Brain microvascular endothelial cell (primary cell): ENCODE measurements at regions not wholly inside any gene's neighbourhood (a gene's known extent, or its start where the extent isn't known, plus 50 kb on each side); places are given as distances from the start of the nearest gene placed in this dataset.

ENCODE experiments used
- DNase-seq: peaks from one replicate; pipeline ENCODE4 v3.0.0-alpha.2; 2020
- H3K27ac ChIP-seq: fragments of 250-450 bp; sonication (Bioruptor Pico); 2 replicates; pipeline ENCODE4 v1.5.1; 2020; ENCODE audit warnings: mild to moderate bottlenecking, moderate library complexity
- H3K27me3 ChIP-seq: fragments of 250-450 bp; sonication (Bioruptor Pico); replicated peaks from 2 replicates; pipeline ENCODE4 v1.5.1; 2020; ENCODE audit warnings: mild to moderate bottlenecking
- H3K36me3 ChIP-seq: fragments of 250-450 bp; sonication (Bioruptor Pico); replicated peaks from 2 replicates; pipeline ENCODE4 v1.5.1; 2020; ENCODE audit warnings: mild to moderate bottlenecking
- H3K4me3 ChIP-seq: 2 replicates; pipeline ENCODE4 v1.5.1; 2011; ENCODE audit warnings: low read depth, mild to moderate bottlenecking, control low read depth, low read length, moderate library complexity
- in situ Hi-C: cut with HindIII; loops from 2 replicates; pipeline ENCODE4 v1.10.0; 2017; ENCODE audit warnings: low sequenced_read_pairs, low pct_ligation_motif_present
- TF ChIP-seq, protein P1 (sequence below): IDR thresholded peaks from 2 replicates; pipeline ENCODE4 v1.5.1; 2011; ENCODE audit warnings: low read depth, mild to moderate bottlenecking, moderate library complexity, low read length, control low read depth, inconsistent platforms; ENCODE audit errors: missing control alignments

DNA sequence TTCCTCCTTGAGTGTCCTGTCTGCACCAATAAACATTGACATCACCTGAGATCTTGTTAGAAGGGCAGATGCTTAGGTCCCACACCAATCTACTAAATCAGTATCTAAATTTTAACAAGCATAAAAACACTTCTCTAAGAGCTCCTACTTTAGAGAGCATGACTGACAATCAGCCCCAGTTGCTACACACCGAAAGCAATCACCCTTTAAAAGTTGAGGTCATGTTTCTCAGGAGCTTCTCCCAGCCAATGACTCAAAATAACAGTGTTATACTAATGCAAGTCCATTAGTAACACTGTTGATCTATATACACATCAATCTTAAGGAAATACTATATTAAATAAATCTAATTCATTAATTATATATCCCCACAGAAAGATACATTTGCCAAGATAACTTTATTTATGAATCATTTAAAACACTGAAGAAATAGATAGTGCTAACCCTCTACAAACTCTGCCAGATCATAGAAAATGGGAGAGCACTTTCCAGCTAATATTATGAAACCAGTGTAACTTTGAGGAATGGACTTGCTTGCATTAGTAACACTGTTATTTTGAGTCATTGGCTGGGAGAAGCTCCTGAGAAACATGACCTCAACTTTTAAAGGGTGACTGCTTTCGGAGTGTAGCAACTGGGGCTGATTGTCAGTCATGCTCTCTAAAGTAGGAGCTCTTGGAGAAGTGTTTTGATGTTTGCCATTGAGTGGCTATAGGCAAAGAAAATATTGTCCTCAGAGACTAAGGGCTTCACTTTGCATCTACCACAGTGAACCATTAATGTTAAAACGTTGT, 109.8 kb upstream of the HDX start:
- Histone ChIP-seq H3K36me3 (no peaks in the 10 kb centered on the region), H3K27me3 (no peaks in the 10 kb centered on the region), H3K4me3 (no peak overlapping the region), H3K27ac (no peak overlapping the region)
- no peak for DNase-seq
- in situ Hi-C loops = no loop called here
- TF ChIP-seq, protein P1, sequence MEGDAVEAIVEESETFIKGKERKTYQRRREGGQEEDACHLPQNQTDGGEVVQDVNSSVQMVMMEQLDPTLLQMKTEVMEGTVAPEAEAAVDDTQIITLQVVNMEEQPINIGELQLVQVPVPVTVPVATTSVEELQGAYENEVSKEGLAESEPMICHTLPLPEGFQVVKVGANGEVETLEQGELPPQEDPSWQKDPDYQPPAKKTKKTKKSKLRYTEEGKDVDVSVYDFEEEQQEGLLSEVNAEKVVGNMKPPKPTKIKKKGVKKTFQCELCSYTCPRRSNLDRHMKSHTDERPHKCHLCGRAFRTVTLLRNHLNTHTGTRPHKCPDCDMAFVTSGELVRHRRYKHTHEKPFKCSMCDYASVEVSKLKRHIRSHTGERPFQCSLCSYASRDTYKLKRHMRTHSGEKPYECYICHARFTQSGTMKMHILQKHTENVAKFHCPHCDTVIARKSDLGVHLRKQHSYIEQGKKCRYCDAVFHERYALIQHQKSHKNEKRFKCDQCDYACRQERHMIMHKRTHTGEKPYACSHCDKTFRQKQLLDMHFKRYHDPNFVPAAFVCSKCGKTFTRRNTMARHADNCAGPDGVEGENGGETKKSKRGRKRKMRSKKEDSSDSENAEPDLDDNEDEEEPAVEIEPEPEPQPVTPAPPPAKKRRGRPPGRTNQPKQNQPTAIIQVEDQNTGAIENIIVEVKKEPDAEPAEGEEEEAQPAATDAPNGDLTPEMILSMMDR = no peak

DNA sequence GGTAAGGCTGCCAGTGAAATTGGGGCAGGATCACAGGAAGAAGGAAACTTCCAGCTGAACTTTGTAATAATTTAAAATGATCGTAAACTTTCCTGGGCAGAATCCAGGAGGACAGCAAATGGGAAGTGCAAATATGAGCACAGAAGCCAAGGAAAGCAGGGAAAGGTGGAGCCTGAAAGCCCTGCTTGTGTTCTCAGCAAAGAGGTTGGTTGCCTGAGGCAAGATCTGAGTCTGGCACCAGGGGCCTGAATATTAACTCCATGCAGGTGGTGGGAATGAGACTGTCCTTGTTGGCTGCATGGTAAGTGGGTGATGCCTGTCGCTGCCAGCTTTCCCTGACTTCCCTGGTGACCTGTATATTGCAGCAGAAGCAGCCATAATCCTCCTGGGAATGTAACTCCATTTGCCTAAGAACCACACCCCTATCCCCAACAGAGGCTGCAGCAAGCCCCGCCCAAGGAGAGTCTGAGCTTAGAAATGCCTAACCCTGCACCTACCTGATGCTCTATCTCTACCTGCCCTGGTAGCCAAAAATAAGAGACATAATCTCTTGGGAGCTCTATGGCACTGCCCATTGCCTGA, 132.0 kb upstream of the HDX start:
- H3K27me3 ChIP-seq = no peaks in the 10 kb centered on the region
- in situ Hi-C loops = no loop called here

DNA sequence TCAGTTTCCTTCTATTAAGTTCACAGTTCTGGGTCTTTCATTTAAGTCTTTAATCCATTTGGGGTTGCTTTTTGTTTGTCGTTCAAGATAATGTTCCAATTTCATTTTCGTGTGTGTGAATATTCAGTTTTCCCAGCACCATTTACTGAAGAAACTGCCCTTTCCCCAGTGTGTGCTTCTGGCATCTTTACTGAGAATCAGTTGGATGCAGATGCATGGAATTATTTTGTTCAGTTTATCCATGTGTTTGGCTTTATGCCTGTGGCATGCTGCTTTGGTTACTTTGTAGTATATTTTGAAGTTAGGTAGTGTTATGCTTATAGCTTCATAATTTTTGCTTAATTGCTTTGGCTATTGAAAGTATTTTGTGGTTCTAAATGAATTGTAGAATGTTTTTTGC, 163.8 kb upstream of the HDX start:
- DNase-seq = no peak
- in situ Hi-C loops = no loop called here
- no peaks in the 10 kb centered on the region for H3K36me3 ChIP-seq
- TF ChIP-seq, protein P1 = no peak
- no peaks in the 10 kb centered on the region for H3K27me3 ChIP-seq
- H3K27ac ChIP-seq = no peak overlapping the region
- H3K4me3 ChIP-seq = no peak overlapping the region

More for the DNA sequence above, 132.0 kb upstream of the HDX start:
- Histone ChIP-seq H3K4me3 (no peak overlapping the region), H3K27ac (no peak overlapping the region), H3K36me3 (no peaks in the 10 kb centered on the region)
- no peak for DNase-seq
- TF ChIP-seq, protein P1 = no peak

DNA sequence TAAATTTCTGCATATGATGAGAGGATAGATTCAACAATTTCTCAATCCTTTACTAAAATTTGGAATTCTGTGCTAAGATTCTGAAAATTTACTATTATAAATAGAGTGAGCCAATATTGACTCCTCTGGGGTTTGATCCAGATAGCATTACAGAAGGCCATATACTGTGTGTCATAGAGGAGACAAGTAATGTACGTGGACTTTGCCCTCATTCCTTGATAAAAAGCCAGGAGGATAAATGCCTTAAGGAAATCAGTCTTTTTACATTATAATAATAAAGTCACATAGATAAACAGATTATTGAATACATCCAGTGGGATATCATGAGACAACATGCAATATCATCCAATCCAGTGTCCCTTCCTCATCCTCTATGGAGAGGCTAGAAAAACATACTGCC, 188.0 kb upstream of the HDX start:
- in situ Hi-C loops = no loop called here
- TF ChIP-seq, protein P1 = no peak

DNA sequence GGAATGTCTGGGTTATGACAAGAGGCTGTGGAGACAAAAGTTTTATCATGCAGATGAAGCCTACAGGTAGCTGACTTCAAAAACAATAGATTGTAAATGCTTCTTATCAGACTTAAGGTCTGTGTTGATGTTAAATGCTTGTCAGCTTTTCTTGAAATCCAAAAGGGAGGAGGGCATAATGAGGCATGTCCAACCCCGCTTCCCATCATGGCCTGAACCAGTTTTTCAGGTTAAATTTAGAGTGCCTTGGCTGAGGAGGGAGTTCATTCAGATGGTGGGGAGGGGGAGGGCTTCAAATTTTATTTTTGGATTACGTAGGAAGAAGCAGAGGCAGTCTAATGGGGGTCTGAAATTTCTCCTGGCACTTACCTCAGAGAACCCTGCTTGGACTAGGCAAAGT, 207.7 kb upstream of the HDX start:
- no peak for DNase-seq
- Histone ChIP-seq H3K27ac (no peak overlapping the region), H3K4me3 (no peak overlapping the region), H3K27me3 (no peaks in the 10 kb centered on the region), H3K36me3 (no peaks in the 10 kb centered on the region)
- in situ Hi-C loops = no loop called here
- TF ChIP-seq, protein P1 = no peak

More for the DNA sequence above, 188.0 kb upstream of the HDX start:
- no peak overlapping the region for H3K4me3 ChIP-seq
- no peak overlapping the region for H3K27ac ChIP-seq
- no peak for DNase-seq
- H3K36me3 ChIP-seq = no peaks in the 10 kb centered on the region
- H3K27me3 ChIP-seq = no peaks in the 10 kb centered on the region
